ENCODE measurements at regions not wholly inside any gene's neighbourhood (a gene's known extent, or its start where the extent isn't known, plus 50 kb on each side); places are given as distances from the start of the nearest gene placed in this dataset.

DNA sequence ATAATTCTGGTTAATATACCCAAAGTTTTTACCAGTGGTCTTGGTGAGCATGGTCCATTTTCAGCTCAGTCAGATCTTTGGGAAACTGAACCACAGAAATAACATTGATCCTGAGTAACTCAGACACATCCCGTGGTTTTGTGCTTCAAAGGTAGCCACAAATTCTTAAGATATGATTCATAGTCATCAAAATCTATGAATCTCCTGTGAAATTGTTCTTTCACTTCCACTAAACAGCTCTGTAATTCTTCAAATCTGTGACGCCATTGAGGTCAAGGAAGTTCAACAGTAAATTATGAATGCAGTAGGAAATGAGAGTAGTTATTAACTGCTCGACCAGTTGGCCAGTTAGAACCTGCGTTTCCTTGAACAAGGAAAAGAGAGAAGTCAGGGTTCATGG is 147.3 kb downstream of the IRS1 start:
- no peak for DNase-seq

- DNase-seq: no peak
These were observed 149.6 kb downstream of the IRS1 start for GRCh38 chr2:226649871-226650660.

GRCh38 chr2:226649201-226649600 is 150.4 kb downstream of the IRS1 start:
- no peak for DNase-seq

GRCh38 chr2:226647621-226648518 is 151.8 kb downstream of the IRS1 start:
- no peak for DNase-seq

- no peak for DNase-seq
These were observed 155.2 kb downstream of the IRS1 start for GRCh38 chr2:226644399-226644865.

DNA sequence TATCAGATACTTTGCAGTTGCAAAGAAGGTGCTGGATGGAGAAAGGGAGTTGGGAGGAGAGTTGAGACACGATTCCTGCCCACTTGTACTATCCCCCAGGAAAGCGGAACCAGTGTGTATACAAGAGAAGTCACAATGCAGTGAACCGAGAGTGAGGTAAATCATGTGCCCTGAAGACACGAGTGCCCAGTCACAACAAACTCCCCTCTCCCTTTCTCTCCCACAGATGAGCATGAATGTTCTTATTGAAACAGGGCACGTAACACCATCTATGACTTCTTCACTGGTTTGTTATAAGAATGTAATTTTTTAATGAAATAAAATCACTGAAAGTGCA is 155.7 kb downstream of the IRS1 start:
- DNase-seq: no peak

GRCh38 chr2:226643030-226643945 is 156.3 kb downstream of the IRS1 start:
- no peak for DNase-seq

GRCh38 chr2:226641008-226641407 is 158.6 kb downstream of the IRS1 start:
- no peak for DNase-seq

DNA sequence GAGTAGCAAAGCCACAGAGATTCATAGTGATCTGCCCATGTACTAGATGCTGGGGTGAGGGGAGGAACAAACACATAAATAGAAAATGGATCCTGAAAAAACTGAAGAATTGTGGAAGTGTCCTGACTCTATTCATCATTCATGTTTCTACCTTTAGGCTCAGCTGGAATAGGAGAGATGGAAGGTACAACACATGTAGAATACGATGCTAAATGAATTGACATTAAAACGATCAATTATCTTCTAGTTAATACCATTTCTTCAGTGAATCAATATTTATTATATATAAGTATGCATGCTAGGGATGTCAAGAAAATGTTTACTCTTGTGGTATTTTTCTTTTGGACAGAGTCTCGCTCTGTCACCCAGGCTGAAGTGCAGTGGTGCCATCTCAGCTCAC is 159.1 kb downstream of the IRS1 start:
- DNase-seq: no peak

GRCh38 chr2:226639550-226639949 is 160.1 kb downstream of the IRS1 start:
- no peak for DNase-seq

DNA sequence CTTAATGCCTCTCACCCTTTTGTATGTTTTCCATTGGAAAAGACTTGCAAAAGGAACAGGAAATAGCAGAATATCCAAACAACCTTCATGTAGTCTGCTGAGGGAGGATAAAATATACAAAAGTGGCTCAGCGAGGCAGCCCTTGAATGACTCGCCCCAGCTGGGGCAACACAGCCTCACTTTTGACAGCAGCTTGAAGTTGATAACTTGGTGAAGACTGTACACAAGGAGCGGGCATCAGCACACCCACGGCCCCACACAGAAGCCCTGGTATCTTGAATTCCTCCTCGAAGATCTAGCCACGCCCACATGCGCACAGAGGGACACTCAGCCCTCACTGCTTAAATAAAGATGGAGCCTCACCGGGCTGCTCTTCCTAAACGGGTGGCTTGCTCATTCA is 161.0 kb downstream of the IRS1 start:
- DNase-seq: no peak

DNA sequence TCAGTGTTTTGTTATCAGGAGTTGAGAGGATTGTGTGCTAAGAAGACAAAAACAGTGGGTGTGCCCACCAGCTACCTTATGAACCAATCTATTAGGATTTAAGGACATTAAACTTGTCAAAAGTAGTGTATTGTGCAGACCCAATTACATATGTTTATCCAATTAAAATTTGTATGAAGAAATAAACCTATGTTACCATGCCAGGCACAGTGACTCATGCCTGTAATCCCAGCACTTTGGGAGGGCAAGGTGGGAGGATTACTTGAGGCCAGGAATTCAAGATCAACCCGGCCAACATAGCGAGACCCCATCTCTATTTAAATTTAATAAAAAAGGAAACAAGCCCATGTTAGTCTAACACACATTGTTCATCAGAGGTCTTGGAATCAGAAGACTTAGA is 162.2 kb downstream of the IRS1 start:
- no peak for DNase-seq

- no peak for DNase-seq
These were observed 163.0 kb downstream of the IRS1 start for GRCh38 chr2:226636586-226636985.

DNA sequence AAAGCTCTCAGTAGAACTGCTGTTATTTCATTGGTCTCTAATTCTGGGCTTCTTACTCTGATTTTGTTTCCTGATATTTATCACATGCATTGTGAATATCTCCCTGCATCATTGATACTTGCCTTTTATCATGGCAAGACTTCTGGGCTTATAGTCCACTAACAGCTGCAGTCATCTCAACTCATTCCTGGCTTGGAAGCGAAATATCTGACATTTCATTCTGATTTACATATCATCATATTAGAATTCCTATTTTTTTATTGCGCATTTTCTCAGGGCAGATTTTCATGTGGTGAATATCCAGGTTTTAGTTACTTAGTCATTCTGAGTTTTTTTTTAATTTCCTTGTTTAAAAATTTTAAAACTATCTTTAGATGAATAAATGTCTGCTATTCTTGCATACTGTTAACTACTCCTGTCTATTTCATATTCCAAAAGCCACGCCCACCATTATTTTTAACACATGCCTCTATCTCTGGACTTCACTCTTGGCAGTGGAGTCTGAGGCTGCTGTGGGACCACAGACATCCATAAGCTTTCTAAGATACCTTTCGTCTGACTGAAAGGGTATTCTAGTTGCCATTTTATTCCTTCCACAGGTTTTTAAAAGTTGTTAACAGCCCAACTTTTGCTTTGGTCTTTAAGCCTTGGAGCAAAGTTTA is 164.5 kb downstream of the IRS1 start:
- DNase-seq: no peak

- DNase-seq: no peak
These were observed 167.9 kb downstream of the IRS1 start for GRCh38 chr2:226631671-226632070.

- DNase-seq: no peak
These were observed 168.4 kb downstream of the IRS1 start for GRCh38 chr2:226631187-226631586.

DNA sequence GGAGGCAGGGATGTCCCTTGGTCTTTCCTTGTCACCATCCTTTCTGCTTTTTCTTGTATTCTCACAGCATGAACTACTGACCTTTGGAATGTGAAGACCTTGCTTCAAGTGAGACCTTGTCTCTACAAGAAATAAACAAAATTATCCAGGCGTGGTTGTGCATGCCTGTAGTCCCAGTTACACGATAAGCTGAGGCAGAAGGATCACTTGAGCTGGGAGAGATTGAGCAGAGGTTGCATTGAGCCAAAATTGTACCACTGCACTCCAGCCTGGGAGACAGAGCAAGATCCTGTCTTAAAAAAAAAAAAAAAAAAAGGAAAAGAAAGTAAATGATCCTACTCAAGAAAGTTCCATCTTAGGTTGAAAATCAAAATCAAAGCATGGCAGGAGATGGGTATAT is 173.7 kb downstream of the IRS1 start:
- no peak for DNase-seq

GRCh38 chr2:226623587-226624368 is 175.8 kb downstream of the IRS1 start:
- no peak for DNase-seq

DNA sequence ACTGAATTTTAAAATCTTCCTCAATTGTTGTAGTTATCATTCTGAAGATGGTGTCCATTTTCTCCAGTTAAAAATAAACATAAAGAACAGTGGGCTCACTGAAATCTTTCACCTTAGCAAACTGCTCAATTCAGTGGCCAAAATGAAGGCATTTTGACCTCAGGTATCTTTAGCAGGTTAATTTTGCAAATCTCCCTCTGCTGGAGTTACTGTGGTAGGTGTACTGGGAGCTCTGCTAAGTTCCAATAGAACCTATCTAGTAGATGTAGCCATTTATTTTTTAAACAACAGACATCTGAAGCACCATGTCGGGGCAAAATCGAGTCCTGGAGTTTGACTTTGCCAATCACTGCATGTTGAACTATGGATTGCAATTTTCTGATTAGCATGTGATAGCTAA is 177.1 kb downstream of the IRS1 start:
- DNase-seq: no peak

- DNase-seq: no peak
These were observed 179.4 kb downstream of the IRS1 start for GRCh38 chr2:226620176-226620575.

DNA sequence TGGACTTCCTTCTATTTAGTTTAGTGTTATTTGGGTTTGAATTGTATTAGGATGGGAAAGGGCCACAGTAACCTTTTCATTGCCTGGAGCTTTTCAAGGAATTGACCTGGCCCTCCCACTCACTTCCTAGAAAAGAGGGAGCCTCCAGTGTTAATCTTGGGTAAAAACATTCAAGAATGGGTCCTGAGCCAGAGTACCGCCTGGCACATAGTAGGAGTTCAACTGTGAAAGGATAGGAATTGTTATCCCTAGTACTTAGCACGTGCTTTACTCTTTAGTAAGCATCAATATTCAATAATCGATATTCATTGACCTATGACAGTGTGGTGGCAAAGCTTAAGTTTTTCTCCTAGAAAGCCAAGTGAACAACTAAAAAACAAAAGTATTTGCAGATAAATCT is 179.9 kb downstream of the IRS1 start:
- no peak for DNase-seq
